AG10803 (cell line): ENCODE measurements at regions not wholly inside any gene's neighbourhood (a gene's known extent, or its start where the extent isn't known, plus 50 kb on each side); places are given as distances from the start of the nearest gene placed in this dataset.

Experiments
- DNase-seq: peaks from one replicate; pipeline ENCODE4 v3.0.0; 2010; ENCODE audit warnings: low read depth
- H3K4me3 ChIP-seq: 2 replicates; pipeline ENCODE4 v1.5.1; 2011; ENCODE audit warnings: mild to moderate bottlenecking, low read length, control low read depth
- TF ChIP-seq, protein P1 (sequence below): conservative IDR thresholded peaks from 2 replicates; pipeline ENCODE4 v1.5.1; 2011; ENCODE audit warnings: mild to moderate bottlenecking, low read length, control low read depth, inconsistent platforms

DNA sequence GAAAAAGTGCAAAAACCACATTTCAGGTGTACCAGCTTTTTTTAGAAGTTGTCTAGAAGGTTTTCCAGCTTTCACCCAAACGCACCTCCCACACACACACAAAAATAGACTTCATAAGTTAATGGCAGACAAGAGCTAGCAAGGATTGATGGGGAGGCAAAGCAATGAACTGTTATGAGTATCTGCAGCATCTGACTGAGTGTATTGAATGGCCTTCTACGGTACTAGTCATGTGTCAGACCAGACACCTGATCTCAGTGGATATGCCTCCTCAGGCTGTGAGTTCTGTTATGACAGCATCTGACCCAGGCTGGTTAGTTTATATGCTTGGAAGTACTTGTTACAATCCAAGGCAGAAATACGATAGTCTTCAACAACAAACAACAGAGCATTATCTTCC lies 406.1 kb upstream of the AUTS2 start:
- DNase-seq, result no peak
- TF ChIP-seq, protein P1, sequence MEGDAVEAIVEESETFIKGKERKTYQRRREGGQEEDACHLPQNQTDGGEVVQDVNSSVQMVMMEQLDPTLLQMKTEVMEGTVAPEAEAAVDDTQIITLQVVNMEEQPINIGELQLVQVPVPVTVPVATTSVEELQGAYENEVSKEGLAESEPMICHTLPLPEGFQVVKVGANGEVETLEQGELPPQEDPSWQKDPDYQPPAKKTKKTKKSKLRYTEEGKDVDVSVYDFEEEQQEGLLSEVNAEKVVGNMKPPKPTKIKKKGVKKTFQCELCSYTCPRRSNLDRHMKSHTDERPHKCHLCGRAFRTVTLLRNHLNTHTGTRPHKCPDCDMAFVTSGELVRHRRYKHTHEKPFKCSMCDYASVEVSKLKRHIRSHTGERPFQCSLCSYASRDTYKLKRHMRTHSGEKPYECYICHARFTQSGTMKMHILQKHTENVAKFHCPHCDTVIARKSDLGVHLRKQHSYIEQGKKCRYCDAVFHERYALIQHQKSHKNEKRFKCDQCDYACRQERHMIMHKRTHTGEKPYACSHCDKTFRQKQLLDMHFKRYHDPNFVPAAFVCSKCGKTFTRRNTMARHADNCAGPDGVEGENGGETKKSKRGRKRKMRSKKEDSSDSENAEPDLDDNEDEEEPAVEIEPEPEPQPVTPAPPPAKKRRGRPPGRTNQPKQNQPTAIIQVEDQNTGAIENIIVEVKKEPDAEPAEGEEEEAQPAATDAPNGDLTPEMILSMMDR, result no peak
- H3K4me3 ChIP-seq, result no peak overlapping the region

DNA sequence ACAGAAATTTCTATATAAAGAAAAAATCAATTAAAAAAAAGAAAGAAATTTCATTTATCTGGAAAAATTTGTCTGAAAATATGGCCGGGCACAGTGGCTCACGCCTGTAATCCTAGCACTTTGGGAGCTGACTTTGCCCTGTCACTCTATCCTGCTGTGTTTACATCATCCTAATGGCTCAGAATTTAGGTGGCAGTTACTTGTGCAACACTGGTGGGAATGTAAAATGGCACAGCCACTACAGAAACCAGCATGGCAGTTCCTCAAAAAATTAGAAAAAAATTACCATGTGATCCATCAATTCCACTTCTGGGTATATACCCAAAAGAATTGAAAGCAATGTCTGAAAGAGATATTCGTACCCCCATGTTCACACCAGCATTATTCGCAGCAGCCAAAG lies 405.2 kb upstream of the AUTS2 start:
- DNase-seq, result no peak
- TF ChIP-seq, protein P1, result no peak
- no peak overlapping the region for H3K4me3 ChIP-seq

DNA sequence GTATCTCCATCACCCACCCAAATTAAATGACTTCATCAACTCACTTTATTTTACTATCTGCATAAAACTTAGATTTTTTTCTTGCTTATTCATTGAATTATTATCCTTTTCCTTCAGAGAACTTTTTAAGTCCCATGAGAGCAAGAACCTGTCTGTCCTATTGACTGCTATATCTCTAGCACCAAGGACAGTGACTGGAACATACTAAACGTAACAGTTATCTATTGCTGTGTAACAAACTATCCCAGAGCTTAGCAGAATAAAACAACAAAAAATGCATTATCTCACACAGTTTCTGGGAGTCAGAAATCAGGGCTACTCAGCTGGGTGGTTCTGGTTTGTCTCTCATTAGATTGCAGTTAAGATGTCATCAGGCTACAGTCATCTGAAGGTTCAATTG lies 401.7 kb upstream of the AUTS2 start:
- TF ChIP-seq, protein P1, result no peak
- no peak overlapping the region for H3K4me3 ChIP-seq
- no peak for DNase-seq

DNA sequence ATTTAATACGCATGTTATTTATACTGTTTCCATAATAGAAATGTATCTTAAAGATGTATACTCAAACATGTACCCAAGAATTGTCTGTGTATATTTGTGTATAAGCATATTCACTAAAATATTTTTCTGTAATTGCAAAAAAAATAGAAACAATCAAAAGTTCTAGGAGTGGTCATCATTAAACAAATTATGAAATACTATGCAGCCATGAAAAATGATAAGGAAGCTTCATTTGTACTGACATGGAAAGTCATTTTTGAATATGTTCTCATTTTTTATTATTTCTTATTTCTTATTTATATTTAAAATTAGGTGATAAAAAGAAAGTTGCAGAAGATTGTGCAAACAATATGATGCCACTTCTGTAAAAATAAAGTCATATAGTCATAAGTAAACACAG lies 400.0 kb upstream of the AUTS2 start:
- TF ChIP-seq, protein P1, result no peak
- H3K4me3 ChIP-seq, result no peak overlapping the region
- DNase-seq, result no peak

DNA sequence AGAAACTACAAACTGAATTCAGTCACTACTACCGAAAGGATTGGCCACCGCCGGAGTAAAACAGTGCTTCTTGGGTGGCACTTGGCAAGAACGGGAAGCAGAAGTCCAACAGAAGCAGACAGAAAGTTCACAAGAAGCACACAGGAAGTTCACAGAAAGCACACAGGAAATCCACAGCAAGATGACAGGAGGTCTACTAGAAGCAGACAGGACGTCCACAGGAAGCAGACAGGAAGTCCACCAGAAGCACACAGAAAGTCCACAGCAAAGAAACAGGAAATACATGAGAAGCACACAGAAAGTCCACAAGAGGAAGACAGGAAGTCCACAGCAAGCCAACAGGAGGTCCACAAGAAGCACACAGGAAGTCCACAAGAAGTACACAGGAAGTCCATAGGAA lies 399.2 kb upstream of the AUTS2 start:
- no peak overlapping the region for H3K4me3 ChIP-seq
- TF ChIP-seq, protein P1, result no peak
- no peak for DNase-seq

DNA sequence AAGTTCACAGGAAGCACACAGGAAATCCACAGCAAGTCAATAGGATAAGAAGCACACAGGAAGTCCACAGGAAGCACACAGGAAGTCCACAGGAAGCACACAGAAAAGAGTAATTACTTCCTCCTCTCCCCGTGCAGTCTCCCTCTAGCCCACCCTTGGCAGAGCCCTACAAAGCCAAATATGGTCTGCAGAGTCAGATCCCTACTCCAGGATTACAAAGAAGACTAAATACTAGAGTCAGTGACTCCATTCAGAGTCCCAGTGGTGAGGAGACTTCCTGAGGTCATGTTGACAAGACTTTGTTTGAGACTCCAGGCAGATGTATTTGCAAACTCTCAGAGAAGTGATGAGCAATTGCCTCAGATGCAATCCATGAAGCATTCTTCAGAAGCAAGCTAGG lies 398.6 kb upstream of the AUTS2 start:
- no peak for DNase-seq
- TF ChIP-seq, protein P1, result no peak
- no peak overlapping the region for H3K4me3 ChIP-seq

DNA sequence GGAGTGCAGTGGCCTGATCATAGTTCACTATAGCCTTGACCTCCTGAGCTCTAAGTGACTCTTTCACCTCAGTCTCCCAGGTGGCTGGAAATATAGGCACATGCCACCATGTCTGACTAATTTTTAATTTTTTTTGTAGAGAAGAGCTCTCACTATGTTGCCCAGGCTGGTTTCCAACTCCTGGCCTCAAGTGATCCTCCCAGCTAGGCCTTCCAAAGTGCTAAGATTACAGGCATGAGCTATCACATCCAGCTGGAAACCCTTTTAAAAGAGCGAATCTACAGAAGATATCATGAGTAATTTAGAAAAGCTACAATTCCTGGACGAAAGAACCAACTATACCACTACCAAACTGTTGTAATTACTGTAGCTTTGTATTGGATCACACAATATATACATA lies 394.4 kb upstream of the AUTS2 start:
- TF ChIP-seq, protein P1, result no peak
- no peak overlapping the region for H3K4me3 ChIP-seq
- no peak for DNase-seq
